ENCODE measurements at regions not wholly inside any gene's neighbourhood (a gene's known extent, or its start where the extent isn't known, plus 50 kb on each side); places are given as distances from the start of the nearest gene placed in this dataset.
A peak's percentile ranks its signal among the peaks of the same experiment; 100 is the strongest.

GRCh38 chr2:234772733-234773060 lies 179.1 kb upstream of the SH3BP4 start:
- no peaks in the 10 kb centered on the region for H3K36me3 ChIP-seq
- DNase-seq (no peak), ATAC-seq (no peak)
- no peak overlapping the region for H3K4me3 ChIP-seq
- no peaks in the 10 kb centered on the region for H3K27me3 ChIP-seq
- TF ChIP-seq CTCF (IDR thresholded peaks at IDR 0.05 in 4 of 5, conservative IDR thresholded peaks at IDR 0.05 in 1 of 5) (no peak), POLR2A (IDR thresholded peaks at IDR 0.05) (no peak)
- no peaks in the 10 kb centered on the region for H3K9me3 ChIP-seq
- no peaks in the 10 kb centered on the region for H3K4me1 ChIP-seq
- in situ Hi-C loops (cut with MboI; ENCODE audit: low sequenced_read_pairs in 4 of 4) = no loop called here
- intact Hi-C loops (cut with DNase I; ENCODE audit: low total_unique reads) = no loop called here
- no peak overlapping the region for H3K27ac ChIP-seq

- in situ Hi-C loops (cut with MboI; ENCODE audit: low sequenced_read_pairs in 4 of 4) (no loop called here), intact Hi-C loops (cut with DNase I; ENCODE audit: low total_unique reads) (no loop called here)
- no peaks in the 10 kb centered on the region for H3K4me1 ChIP-seq
- no peaks in the 10 kb centered on the region for H3K36me3 ChIP-seq
- no peak overlapping the region for H3K27ac ChIP-seq
- DNase-seq = peak in 1 of 2 donors; percentile 25
- peak in 1 of 2 donors; percentile 53 for ATAC-seq
- H3K4me3 ChIP-seq = no peak overlapping the region
- no peak for TF ChIP-seq CTCF (IDR thresholded peaks at IDR 0.05 in 4 of 5, conservative IDR thresholded peaks at IDR 0.05 in 1 of 5)
- H3K27me3 ChIP-seq = no peaks in the 10 kb centered on the region
- no peaks in the 10 kb centered on the region for H3K9me3 ChIP-seq
Measured at GRCh38 chr2:234771980-234772732, 179.7 kb upstream of the SH3BP4 start.

GRCh38 chr2:234771176-234771575 lies 180.6 kb upstream of the SH3BP4 start:
- H3K36me3 ChIP-seq = no peaks in the 10 kb centered on the region
- H3K27me3 ChIP-seq = no peaks in the 10 kb centered on the region
- DNase-seq (no peak), ATAC-seq (no peak)
- intact Hi-C loops (cut with DNase I; ENCODE audit: low total_unique reads) = no loop called here
- in situ Hi-C loops (cut with MboI; ENCODE audit: low sequenced_read_pairs in 4 of 4) = no loop called here
- H3K4me3 ChIP-seq = no peak overlapping the region
- no peaks in the 10 kb centered on the region for H3K9me3 ChIP-seq
- no peak for TF ChIP-seq POLR2A (IDR thresholded peaks at IDR 0.05)
- TF ChIP-seq CTCF (IDR thresholded peaks at IDR 0.05 in 4 of 5, conservative IDR thresholded peaks at IDR 0.05 in 1 of 5) = no peak
- H3K27ac ChIP-seq = no peak overlapping the region
- no peaks in the 10 kb centered on the region for H3K4me1 ChIP-seq

GRCh38 chr2:234770715-234771141 lies 181.1 kb upstream of the SH3BP4 start:
- no peak overlapping the region for H3K4me3 ChIP-seq

More at GRCh38 chr2:234770715-234771141, 181.1 kb upstream of the SH3BP4 start:
- in situ Hi-C loops (cut with MboI; ENCODE audit: low sequenced_read_pairs in 4 of 4) = no loop called here
- H3K27ac ChIP-seq = no peak overlapping the region
- DNase-seq (no peak), ATAC-seq (no peak)
- no peaks in the 10 kb centered on the region for H3K36me3 ChIP-seq
- no peak for TF ChIP-seq CTCF (IDR thresholded peaks at IDR 0.05 in 4 of 5, conservative IDR thresholded peaks at IDR 0.05 in 1 of 5)
- TF ChIP-seq POLR2A (IDR thresholded peaks at IDR 0.05) = no peak
- intact Hi-C loops (cut with DNase I; ENCODE audit: low total_unique reads) = no loop called here
- no peaks in the 10 kb centered on the region for H3K9me3 ChIP-seq
- no peaks in the 10 kb centered on the region for H3K27me3 ChIP-seq
- H3K4me1 ChIP-seq = no peaks in the 10 kb centered on the region
